ENCODE measurements at regions not wholly inside any gene's neighbourhood (a gene's known extent, or its start where the extent isn't known, plus 50 kb on each side); places are given as distances from the start of the nearest gene placed in this dataset.

DNA sequence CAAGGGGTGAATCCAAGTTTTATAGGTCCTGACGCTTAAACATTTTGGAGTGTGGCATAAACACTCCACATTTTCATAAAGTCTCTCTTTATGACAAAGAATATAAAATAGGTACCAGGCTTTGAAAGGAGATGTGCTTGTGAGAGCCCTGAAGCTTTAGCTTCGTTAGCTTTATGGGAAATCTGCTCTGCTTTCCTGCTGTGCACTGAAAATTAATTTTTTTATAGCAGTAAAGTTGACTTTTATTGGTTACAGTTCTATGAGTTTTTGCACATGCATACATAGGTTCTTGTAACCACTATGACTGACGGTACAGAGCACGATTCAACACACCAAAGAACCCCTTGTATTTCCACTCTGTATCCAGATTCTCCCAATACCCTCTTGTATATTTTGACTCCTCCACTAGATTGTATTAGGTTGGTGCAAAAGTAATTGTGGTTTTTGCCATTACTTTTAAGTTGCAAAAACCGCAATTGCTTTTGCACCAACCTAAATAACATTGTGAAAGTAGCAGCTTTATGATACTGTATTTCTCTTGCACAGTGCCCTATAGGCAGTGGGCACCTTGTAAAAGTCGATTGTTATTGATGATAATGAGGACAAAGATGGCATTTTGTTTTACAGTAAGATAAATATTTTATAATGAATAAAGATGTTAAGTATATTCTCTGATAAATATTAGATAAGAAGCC, 145.2 kb upstream of the AKIRIN2 start:
- DNase-seq = no peak

DNA sequence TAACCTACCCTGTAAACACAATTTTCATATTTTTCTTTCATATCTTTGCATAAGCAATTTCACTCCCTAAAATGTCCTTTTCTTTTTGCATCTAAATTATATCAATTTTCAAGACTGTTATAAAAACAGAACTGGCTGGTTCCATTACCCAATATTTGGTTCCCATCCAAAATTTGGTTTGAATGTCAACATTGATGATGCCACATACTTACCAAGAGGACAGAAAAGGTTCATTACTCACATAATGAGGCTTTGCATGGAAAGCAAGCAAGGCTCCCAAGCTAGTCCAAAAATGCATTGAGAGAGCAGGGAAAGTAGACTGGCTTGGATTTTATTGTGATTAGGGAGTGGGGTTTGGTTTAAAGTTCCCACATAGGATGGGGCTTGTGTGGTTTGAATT, 144.4 kb upstream of the AKIRIN2 start:
- no peak for DNase-seq

DNA sequence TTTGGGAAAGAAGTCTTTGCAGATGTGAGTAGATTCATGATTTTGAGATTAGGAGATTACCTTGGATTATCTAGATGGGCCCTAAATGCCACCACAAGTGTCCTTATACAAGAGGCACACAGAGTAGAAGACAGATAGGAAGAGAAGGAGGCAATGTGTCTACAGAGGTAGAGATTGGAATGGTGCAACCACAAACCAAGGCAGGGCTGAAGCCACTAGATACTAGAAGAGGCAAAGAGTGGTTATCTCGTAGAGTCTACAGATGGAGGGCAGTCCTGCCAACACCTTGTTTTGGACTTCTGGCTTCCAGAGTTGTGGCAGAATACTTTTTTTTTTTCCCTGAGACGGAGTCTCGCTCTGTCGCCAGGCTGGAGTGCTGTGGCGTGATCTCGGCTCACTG, 138.3 kb upstream of the AKIRIN2 start:
- DNase-seq = no peak

DNA sequence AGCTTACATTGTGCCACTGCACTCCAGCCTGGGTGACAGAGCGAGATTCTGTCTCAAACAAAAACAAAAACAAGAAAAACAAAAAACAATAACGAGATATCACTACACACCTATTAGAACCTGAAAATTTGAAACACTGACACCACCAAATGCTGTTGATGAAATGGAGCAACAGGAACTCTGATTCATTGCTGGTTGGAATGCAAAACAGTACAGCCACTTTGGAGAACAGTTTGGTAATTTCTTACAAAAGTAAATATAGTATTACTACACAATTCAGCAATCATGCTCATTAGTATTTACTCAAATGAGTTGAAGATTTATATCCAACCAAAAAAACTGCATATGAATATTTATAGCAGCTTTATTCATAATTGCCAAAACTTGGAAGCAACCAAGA, 135.8 kb upstream of the AKIRIN2 start:
- DNase-seq = no peak

DNA sequence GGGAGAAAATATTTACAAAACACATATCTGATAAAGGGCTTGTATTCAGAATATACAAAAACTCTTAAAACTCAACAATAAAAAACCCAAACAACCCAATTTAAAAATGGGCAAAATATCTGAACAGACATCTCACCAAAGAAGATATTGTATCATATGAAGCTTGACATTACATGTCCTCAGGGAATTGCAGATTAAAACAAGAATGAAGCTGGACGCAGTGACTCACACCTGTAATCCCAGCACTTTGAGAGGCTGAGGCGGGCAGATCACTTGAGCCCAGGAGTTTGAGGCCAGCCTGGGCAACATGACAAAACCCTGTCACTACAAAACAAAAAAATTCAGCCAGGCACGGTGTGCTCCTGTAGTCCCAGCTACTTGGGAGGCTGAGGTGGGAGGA, 135.4 kb upstream of the AKIRIN2 start:
- no peak for DNase-seq

DNA sequence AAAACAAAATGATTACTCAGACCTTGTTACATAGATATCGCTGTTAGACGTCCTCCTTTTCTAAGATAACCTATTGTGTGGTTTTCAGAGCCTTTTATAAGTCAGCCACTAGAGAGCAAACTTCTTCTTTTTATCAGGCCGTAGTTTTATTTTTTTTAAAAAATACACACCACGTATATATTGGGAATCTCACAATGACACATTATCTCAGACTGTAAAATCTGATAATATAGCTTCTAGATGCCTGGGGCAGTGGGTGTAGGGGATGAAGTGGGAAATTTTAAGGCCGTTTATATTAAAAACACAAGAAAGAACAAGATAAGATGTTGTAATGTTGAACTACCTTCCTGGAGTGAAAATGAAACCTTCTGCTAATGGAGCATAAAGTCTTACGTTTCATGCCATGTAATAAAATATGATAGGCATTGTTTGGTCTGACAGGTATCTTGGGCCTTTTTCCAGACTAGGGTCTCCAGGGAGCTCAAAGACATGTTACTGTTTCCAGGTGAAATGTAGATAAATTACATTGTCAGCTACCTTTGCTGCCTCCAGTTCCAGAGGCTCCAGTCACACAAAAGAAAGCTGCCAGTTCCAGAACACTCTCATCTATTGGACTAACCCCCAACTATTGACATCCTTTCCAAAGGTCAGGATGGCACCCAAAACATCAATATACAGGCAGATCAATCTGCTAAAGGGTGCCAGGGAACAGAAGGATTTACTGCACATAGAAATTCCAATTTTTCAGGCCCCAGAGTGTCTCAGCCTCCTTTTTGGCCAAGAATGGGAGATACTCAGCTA, 130.2 kb upstream of the AKIRIN2 start:
- peak; percentile 52 for DNase-seq

DNA sequence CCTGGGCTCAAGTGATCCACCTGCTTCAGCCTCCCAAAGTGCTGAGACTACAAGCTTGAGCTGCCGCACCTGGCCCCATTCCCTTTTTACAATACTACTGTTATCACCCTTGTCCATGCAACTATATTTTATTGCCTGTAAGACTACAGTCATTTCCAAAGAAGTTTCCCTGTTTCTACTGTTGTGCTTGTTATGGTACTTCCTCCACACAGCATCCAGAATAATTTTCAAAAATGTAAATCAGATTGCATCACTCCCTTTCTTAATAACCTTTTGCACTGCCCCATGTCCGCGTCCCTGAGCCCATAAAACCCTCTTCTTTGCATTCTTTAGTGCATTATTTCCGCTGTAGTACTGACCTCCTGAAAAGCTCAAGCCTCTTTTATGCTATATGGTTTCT, 128.9 kb upstream of the AKIRIN2 start:
- DNase-seq = no peak

DNA sequence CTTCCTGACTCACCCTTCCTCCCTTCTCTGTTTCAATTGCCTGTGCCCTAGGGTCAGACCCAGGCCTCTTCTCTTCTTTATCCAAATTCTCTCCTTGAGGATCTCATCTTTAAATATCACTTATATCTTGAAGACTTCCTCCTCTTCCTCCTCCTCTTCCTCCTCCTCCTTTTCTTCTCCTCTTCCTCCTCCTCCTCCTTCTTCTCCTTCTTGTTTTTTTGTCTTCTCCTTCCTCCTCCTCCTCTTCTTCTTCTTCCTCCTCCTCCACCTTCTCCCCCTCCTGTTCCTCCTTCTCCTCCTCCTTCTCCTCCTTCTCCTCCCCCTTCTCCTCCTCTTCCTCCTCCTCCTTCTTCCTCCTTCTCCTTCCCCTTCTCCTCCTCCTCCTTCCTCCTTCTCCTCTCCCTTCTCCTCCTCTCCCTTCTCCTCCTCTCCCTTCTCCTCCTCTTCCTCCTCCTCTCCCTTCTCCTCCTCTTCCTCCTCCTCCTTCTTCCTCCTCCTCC, 127.6 kb upstream of the AKIRIN2 start:
- DNase-seq = no peak

DNA sequence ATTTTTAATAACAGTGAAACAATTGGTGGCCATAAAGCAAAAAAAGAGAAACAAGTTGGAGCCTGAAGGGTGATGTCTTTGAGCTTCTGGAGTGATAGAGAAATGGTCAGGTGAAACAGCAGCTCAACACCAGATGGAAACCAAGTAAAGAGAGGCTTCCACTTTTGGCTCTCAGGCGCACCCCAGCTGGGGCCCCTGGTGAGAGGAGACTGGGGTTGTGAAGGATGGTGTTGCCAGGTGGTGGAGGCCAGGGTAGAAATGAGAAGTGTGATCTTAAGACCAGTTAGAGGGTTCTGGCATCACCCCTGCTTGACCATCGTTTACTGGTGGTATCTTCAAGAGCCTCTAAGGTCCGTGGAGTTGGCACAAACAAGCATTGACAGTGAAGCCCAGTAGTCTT, 126.0 kb upstream of the AKIRIN2 start:
- DNase-seq = no peak

DNA sequence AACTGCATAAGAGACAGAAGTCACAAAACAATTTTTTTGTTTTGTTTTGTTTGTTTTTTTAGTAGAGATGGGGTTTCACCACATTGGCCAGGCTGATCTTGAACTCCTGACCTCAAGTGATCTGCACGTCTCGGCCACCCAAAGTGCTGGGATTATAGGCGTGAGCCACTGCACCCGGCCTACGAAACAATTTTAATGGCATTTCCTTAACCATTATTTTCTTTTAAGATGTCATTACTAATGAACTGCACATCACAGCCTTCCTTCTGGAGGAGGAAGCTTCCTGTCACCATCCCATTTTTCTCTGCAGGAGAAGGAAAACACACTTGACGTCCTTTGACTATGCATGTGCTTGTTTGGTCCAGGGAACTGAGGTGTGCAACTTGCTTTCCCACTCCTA, 125.3 kb upstream of the AKIRIN2 start:
- DNase-seq = no peak

DNA sequence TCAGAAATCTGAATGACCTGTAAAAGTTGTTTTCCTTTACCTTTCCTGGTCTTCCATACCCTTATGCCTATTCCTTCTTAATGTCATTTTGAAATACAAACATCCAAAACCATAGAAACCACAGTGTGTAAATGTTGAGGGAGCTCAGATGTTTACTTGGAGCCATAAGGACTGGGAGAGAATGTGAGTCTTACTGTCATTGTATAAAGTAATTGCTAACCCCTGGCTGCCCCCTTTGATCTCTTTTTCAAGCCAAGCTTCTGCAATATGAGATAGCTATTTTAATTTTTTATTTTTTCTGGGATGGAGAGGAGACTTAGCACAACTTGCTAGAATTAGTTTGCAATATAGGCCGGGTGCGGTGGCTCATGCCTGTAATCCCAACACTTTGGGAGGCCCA, 124.4 kb upstream of the AKIRIN2 start:
- DNase-seq = no peak

DNA sequence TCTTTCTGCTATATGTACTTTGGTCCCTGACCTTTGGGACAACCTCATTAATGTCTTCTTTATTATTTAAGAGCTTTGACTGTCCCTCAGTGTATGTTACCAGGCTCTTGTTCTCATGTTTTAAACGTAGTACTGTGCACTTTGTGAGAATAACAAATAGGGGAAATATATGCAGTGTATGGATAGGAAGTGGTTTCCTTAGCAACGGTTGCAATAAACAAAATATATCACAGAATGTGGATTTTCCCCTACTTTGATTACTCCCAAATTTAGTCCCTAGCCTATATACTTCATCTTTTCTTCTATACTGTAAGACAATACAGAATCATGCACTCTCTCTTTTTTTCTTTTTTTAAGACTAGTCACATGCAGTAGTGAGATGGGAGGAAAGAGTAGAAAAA, 123.8 kb upstream of the AKIRIN2 start:
- DNase-seq = peak; percentile 63

DNA sequence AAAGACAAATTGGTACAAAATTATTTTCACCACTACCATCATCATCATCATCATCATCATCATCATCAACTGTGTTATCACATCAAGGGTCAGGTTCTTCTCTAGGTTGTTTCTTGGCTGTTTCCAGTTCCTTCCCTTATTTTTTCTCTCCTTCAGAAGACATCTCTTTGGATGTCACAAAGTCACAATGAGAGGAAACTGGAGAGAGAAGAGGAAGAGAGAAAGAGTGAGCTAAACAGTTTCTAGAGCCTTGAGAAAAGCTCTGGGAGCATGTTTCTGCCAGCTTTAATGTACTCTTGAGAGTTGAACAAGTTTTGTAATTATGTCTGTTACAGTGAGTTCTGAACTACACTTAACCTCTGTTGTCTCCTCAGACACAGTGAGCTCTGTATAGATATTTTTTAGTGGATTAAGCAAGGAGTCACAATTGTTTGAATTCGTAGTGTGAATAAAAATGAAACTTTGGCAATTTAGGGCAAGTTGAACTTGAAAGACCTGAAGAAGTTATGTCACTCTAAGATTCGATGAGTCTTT, 123.0 kb upstream of the AKIRIN2 start:
- DNase-seq = no peak

DNA sequence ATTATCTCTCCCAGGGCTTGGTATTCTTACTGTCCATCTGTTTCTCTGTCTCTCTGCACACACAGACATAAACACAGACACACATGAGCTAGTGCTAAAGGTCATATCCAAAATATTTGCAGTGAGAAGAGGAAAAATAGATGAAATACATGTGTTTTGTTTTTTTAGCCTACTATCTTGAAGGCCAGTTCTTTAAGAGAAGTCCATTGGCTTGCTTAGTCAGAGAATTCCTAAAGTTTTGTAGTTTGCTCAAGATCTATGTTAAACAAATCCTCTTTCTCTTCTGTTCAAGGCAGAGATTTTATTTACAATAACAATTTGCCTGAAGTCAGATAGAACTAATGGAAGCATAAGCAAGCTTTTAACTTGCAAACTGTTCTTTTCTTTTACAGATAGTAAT, 120.0 kb upstream of the AKIRIN2 start:
- DNase-seq = no peak

DNA sequence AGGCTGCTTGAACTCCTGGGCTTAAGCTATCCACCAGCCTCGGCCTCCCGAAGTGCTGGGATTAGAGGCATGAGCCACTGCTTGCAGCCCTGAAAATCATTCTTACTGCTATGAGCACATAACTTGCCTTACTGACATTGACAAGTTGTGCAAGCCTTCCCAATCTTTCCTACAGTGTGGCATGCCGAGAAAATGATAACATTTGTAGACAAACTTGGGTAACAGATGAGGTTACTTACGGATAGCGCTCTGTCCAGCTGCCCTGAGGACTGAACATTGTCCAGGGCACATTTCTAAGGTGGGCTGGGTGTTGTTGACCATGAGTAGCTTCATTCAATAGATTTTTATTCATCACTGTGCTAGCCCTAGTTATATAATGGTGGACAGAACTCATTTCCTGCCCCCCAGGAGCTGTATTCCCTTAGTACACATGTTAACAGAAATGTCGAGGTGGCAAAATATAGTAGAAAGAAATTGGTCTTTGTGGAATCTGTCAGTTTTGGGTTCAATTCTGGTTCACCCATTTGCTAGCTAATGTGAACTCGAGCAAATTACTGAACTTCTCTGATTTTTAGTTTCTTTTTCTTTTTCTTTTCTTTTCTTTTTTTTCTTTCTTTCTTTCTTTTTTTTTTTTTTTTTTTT, 118.4 kb upstream of the AKIRIN2 start:
- DNase-seq = no peak

DNA sequence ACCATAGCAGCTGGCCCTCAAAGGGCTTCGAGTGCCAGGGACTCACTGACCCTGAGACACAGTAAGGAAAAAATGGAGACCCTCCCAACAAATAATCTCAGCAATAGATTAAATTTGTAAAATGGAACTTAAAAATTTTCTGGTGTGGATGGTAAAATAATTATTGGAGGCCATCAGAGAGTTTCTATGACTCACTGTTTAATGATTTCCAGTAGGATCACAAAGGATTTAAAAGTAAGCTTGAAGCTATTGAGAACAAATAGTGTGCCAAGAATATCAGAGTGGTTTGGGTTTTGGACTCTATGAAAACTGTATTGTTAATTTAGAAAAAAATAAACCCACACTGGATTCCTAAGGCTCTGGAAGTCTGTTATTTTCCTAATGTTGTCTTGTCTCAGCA, 115.2 kb upstream of the AKIRIN2 start:
- DNase-seq = no peak

DNA sequence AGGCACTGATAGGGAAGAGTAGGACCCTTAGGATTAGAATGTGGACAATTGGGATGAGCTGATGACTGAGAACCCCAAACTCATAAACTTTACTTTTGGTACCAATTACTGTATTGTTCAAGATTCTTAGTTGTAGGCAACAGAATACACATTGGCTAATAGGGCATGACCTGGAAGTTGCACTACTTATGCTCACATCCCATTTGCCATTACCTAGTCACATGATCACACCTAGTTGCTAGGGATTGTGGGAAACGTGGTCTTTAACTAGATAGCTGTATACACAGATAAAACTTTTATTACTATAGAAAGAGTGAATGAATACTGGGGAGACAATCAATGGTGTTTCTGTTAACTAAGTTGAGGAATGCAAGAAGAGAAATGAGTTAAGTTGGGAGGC, 113.4 kb upstream of the AKIRIN2 start:
- DNase-seq = no peak

DNA sequence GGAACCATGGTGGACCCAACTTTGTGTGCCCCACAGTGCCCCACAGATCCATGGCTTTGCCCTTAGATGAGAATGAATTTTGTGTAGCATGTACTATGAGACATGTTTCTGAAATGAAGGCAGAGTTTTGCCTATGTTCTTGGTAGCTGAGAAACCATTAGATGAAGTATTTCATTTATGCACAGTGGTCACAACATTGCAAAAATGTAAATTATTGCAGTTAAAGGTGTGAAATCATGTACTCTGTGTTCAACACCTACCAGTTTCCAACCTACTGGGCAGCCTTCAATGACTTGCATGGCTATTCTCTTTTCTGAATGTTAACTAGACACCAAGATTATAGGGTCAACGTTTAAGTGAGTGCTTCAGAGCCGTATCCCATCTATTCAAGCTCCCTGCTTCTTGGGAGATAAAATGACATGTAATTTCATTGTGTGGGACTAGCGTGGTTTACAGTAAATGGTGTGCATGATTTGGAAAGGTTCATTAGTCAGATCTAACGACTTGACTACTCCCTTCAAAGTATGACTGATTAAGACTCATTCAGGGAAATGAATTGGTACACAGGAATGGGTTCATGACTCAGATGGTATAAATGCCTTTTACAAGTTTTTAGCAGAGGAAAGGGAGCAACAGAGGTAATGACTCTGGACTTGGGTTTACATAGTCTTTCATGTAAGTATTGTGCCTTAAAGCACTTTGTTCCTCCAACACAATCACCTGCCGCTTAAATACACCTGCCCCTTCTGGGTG, 106.1 kb upstream of the AKIRIN2 start:
- no peak for DNase-seq

DNA sequence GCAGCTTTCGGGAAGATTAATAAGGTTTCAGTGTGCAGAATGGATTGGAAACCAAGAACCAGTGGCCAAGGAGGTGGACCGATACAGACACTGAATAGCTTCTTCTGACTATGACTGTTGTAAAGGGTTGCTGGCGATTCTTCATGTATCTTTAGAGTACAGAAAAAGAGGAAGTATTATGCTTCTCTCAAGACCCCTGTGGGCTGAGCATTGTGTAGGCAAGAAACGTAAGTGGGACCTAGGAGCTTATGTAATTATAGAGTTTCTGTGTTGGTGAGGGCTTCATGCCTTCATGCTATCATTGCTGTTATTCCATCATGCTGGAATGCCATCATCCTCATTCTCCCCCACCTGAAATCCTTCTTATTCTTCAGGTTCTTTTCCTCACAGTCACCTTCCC, 105.4 kb upstream of the AKIRIN2 start:
- DNase-seq = no peak

DNA sequence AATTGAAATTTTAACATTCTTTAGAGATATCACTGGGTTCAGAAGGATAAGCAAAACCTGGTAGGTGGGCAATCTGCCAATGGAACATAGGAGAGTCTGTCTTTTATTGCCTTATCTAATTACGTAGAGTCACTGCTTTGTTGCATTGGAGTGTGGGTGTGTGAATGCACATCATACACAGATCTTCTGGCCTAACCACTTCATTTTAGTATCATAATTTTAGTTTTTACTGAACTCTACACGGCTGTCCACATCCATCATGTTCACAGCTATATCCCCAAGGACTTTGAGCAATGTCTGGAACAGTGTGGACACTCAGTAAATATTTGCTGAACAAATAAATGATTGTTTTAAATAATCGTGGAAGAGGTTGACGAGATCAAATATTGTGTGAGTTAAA, 104.6 kb upstream of the AKIRIN2 start:
- DNase-seq = no peak

DNA sequence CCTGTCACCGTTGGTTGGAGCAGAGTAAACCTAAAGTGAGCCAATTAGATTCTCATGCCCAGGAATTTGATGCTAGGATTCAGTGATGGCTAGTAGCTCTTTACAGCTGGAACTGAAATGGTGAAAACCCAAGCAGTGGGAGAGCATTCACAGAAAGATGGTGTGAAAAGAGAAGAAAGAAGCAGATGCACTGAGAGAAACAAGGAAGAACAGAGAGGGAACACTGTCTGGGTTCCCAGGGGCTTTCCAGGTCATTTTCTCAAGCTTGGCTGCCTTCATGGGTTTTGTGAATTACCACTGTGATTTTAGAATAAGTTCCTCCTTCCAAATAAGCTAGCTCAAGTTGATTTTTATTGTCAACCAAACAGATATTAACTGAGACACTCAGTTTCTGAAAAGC, 104.1 kb upstream of the AKIRIN2 start:
- no peak for DNase-seq

DNA sequence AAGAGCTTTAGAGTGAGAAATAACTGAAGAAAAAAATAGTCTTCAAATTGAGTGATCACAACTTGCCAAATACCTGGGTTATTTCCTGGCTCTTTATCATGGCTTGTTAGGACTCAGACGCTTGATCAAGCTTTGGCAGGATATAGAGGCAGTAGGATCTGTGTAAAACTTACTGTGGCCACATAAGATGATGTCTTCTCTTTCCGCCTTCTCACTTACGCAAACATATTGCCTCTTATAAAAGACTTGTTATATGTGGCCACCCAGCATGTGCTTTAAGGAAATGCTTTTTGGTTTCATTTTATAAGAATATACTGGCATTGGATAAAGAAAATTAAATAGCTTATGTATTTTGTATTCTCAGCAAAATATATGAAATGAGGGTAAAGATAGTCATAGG, 101.8 kb upstream of the AKIRIN2 start:
- DNase-seq = no peak

DNA sequence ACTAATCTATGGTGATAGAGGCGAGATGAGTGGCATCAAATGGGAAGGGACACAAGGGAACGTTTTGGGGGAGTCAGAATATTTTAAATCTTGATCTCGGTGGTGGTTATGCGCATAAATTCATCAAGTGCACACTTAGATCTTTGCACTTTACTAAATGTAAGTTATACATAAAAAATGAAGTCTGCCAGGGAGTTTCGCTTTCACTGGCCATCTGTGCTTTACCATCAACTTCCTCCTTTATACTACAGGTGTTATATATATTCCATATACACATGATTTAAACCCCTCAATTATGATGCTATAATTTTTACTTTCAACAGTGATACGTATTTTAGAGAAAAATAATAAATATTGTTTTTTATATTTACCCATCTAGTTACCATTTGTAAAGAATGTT, 97.6 kb upstream of the AKIRIN2 start:
- DNase-seq = no peak

Data from CD4-positive, alpha-beta T cell treated with Interleukin-21 for 1 hour (primary cell).